H9 (cell line): ENCODE measurements at regions not wholly inside any gene's neighbourhood (a gene's known extent, or its start where the extent isn't known, plus 50 kb on each side); places are given as distances from the start of the nearest gene placed in this dataset.

Experiments
- DNase-seq: peaks from one replicate; pipeline ENCODE4 v3.0.0-alpha.2; 2017
- H2AFZ ChIP-seq: one replicate; pipeline ENCODE4 v1.6.1; 2013; ENCODE audit warnings: mild to moderate bottlenecking, low read length, control low read depth, moderate library complexity
- H2AK5ac ChIP-seq: 2 replicates; pipeline ENCODE4 v1.6.1; 2013; ENCODE audit warnings: low read length, control low read depth, mixed read lengths; ENCODE audit not compliant: insufficient read length
- H2BK120ac ChIP-seq: one replicate; pipeline ENCODE4 v1.6.1; 2013; ENCODE audit warnings: low read depth, mild to moderate bottlenecking, low read length, control low read depth, inconsistent platforms; ENCODE audit not compliant: poor library complexity, severe bottlenecking
- H2BK12ac ChIP-seq: 2 replicates; pipeline ENCODE4 v1.6.1; 2013; ENCODE audit warnings: low read length, control low read depth, mixed read lengths, low read depth; ENCODE audit not compliant: insufficient read length
- H2BK15ac ChIP-seq: 2 replicates; pipeline ENCODE4 v1.6.1; 2013; ENCODE audit warnings: low read depth, low read length, control low read depth
- H2BK20ac ChIP-seq: one replicate; pipeline ENCODE4 v1.6.1; 2013; ENCODE audit warnings: low read depth, mild to moderate bottlenecking, low read length, control low read depth, inconsistent platforms; ENCODE audit not compliant: poor library complexity, severe bottlenecking
- H2BK5ac ChIP-seq: 2 replicates; pipeline ENCODE4 v1.6.1; 2013; ENCODE audit warnings: low read length, control low read depth, mixed read lengths; ENCODE audit not compliant: insufficient read length
- H3K14ac ChIP-seq: 2 replicates; pipeline ENCODE4 v1.6.1; 2013; ENCODE audit warnings: low read length, control low read depth; ENCODE audit not compliant: insufficient read depth
- H3K18ac ChIP-seq: 2 replicates; pipeline ENCODE4 v1.6.1; 2013; ENCODE audit warnings: low read depth, mild to moderate bottlenecking, mixed read lengths, low read length, control low read depth; ENCODE audit not compliant: insufficient read length
- H3K23ac ChIP-seq: 2 replicates; pipeline ENCODE4 v1.6.1; 2013; ENCODE audit warnings: low read length, control low read depth, mixed read lengths, low read depth; ENCODE audit not compliant: insufficient read length
- H3K23me2 ChIP-seq: 2 replicates; pipeline ENCODE4 v1.6.1; 2013; ENCODE audit warnings: low read depth, mild to moderate bottlenecking, mixed read lengths, low read length, control low read depth; ENCODE audit not compliant: insufficient read length, poor library complexity, severe bottlenecking
- H3K27ac ChIP-seq: 2 replicates; pipeline ENCODE4 v1.5.1; 2013; ENCODE audit warnings: low read length, control low read depth, mixed read lengths, low read depth; ENCODE audit not compliant: insufficient read length
- H3K27me3 ChIP-seq: 2 replicates; pipeline ENCODE4 v1.6.1; 2013; ENCODE audit warnings: low read length, control low read depth, inconsistent platforms; ENCODE audit not compliant: insufficient read depth
- H3K4ac ChIP-seq: 2 replicates; pipeline ENCODE4 v1.6.1; 2013; ENCODE audit warnings: low read depth, mild to moderate bottlenecking, control low read depth, inconsistent platforms, low read length, moderate library complexity
- H3K4me1 ChIP-seq: 2 replicates; pipeline ENCODE4 v1.6.1; 2013; ENCODE audit warnings: low read length, control low read depth, inconsistent platforms; ENCODE audit not compliant: insufficient read depth
- H3K4me2 ChIP-seq: 2 replicates; pipeline ENCODE4 v1.6.1; 2013; ENCODE audit warnings: low read length, control low read depth, mixed read lengths; ENCODE audit not compliant: insufficient read length, insufficient read depth
- H3K56ac ChIP-seq: 2 replicates; pipeline ENCODE4 v1.6.1; 2013; ENCODE audit warnings: low read depth, mild to moderate bottlenecking, mixed read lengths, low read length, control low read depth; ENCODE audit not compliant: insufficient read length
- H3K79me1 ChIP-seq: 2 replicates; pipeline ENCODE4 v1.6.1; 2013; ENCODE audit warnings: low read depth, mild to moderate bottlenecking, moderate library complexity, low read length, control low read depth, inconsistent platforms; ENCODE audit not compliant: insufficient read depth, poor library complexity, severe bottlenecking
- H3K79me2 ChIP-seq: 2 replicates; pipeline ENCODE4 v1.6.1; 2013; ENCODE audit warnings: low read length, control low read depth, inconsistent platforms; ENCODE audit not compliant: insufficient read depth
- H3K9ac ChIP-seq: 2 replicates; pipeline ENCODE4 v1.6.1; 2013; ENCODE audit warnings: low read length, control low read depth, mixed read lengths; ENCODE audit not compliant: insufficient read length; ENCODE audit errors: extremely low read depth
- H3K9me3 ChIP-seq: one replicate; pipeline ENCODE4 v1.6.1; 2013; ENCODE audit warnings: low read depth, low read length, inconsistent platforms; ENCODE audit not compliant: control insufficient read depth
- H3T11ph ChIP-seq: one replicate; pipeline ENCODE4 v1.6.1; 2013; ENCODE audit warnings: mild to moderate bottlenecking, low read length, control low read depth, inconsistent platforms
- H4K20me1 ChIP-seq: one replicate; pipeline ENCODE4 v1.6.1; 2013; ENCODE audit not compliant: control insufficient read depth, insufficient read length, insufficient read depth
- H4K5ac ChIP-seq: 2 replicates; pipeline ENCODE4 v1.6.1; 2013; ENCODE audit warnings: low read depth, mild to moderate bottlenecking, mixed read lengths, low read length, control low read depth; ENCODE audit not compliant: insufficient read length
- H4K8ac ChIP-seq: replicated peaks from 2 replicates; pipeline ENCODE4 v1.6.1; 2013; ENCODE audit warnings: low read length, control low read depth, mixed read lengths, low read depth; ENCODE audit not compliant: insufficient read length
- H4K91ac ChIP-seq: 2 replicates; pipeline ENCODE4 v1.6.1; 2013; ENCODE audit warnings: low read depth, mild to moderate bottlenecking, moderate library complexity, mixed read lengths, low read length, control low read depth; ENCODE audit not compliant: insufficient read length
- H3K27ac Mint-ChIP-seq, 3 experiments: 2 replicates in 2 of 3; 3 replicates in 1 of 3; pipeline ENCODE4 v1.8.0; 2020 to 2021; ENCODE audit warnings: mixed read lengths in 3 of 3, mild to moderate bottlenecking in 1 of 3, moderate library complexity in 1 of 3
- H3K27me3 Mint-ChIP-seq: 2 replicates; pipeline ENCODE4 v1.8.0; 2021; ENCODE audit warnings: low read depth, mild to moderate bottlenecking, moderate library complexity, mixed read lengths
- H3K36me3 Mint-ChIP-seq, 3 experiments: 2 replicates in 2 of 3; 3 replicates in 1 of 3; pipeline ENCODE4 v1.8.0; 2020 to 2021; ENCODE audit warnings: low read depth in 3 of 3, mixed read lengths in 3 of 3; ENCODE audit not compliant: insufficient read depth in 1 of 3
- H3K4me1 Mint-ChIP-seq, 2 experiments: 2 replicates each; pipeline ENCODE4 v1.8.0; 2020; ENCODE audit warnings: mixed read lengths in 2 of 2
- H3K4me3 Mint-ChIP-seq, 2 experiments: 2 replicates in 1 of 2; 3 replicates in 1 of 2; pipeline ENCODE4 v1.8.0; 2020 to 2021; ENCODE audit warnings: mild to moderate bottlenecking in 2 of 2, mixed read lengths in 2 of 2, moderate library complexity in 1 of 2
- H3K9me3 Mint-ChIP-seq, 2 experiments: 2 replicates in 1 of 2; 3 replicates in 1 of 2; pipeline ENCODE4 v1.8.0; 2020; ENCODE audit warnings: mild to moderate bottlenecking in 2 of 2, mixed read lengths in 2 of 2, moderate library complexity in 1 of 2
- WGBS: extraction: QIAGEN DNeasy Blood & Tissue Kit; methylation state at CpG from one replicate; pipeline ENCODE4 v1.1.7; 2013; ENCODE audit warnings: missing lambda C conversion rate, low lambda C conversion rate, mixed read lengths; ENCODE audit not compliant: insufficient read length; ENCODE audit errors: extremely low coverage; 5-methylcytosine and 5-hydroxymethylcytosine counted together
- TF ChIP-seq, protein P1 (sequence below): fragments of 200-600 bp; sonication (generic); conservative IDR thresholded peaks from 3 replicates; pipeline ENCODE4 v1.8.0; 2021; ENCODE audit warnings: antibody characterized with exemption, mild to moderate bottlenecking

- Histone ChIP-seq H2AK5ac (no peak overlapping the region), H3K9me3 (no peaks in the 10 kb centered on the region), H4K8ac (no peak overlapping the region), H3K23me2 (no peaks in the 10 kb centered on the region), H4K91ac (no peak overlapping the region), H3K79me2 (no peaks in the 10 kb centered on the region), H2BK20ac (no peak overlapping the region), H2AFZ (no peak overlapping the region), H3K4me2 (no peak overlapping the region), H3T11ph (no peak overlapping the region), H3K27me3 (no peaks in the 10 kb centered on the region), H4K20me1 (no peaks in the 10 kb centered on the region), H2BK120ac (no peak overlapping the region), H2BK12ac (no peak overlapping the region), H3K27ac (no peak overlapping the region), H3K56ac (no peak overlapping the region), H3K23ac (no peak overlapping the region), H2BK15ac (no peak overlapping the region), H3K18ac (no peak overlapping the region), H3K4me1 (no peaks in the 10 kb centered on the region), H3K14ac (no peak overlapping the region), H3K79me1 (no peaks in the 10 kb centered on the region), H2BK5ac (no peak overlapping the region), H3K9ac (no peak overlapping the region), H4K5ac (no peak overlapping the region), H3K4ac (no peak overlapping the region)
- no CpG with 5 or more reads among the region's 12 CpGs for WGBS
- TF ChIP-seq, protein P1, sequence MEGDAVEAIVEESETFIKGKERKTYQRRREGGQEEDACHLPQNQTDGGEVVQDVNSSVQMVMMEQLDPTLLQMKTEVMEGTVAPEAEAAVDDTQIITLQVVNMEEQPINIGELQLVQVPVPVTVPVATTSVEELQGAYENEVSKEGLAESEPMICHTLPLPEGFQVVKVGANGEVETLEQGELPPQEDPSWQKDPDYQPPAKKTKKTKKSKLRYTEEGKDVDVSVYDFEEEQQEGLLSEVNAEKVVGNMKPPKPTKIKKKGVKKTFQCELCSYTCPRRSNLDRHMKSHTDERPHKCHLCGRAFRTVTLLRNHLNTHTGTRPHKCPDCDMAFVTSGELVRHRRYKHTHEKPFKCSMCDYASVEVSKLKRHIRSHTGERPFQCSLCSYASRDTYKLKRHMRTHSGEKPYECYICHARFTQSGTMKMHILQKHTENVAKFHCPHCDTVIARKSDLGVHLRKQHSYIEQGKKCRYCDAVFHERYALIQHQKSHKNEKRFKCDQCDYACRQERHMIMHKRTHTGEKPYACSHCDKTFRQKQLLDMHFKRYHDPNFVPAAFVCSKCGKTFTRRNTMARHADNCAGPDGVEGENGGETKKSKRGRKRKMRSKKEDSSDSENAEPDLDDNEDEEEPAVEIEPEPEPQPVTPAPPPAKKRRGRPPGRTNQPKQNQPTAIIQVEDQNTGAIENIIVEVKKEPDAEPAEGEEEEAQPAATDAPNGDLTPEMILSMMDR, result no peak
- Mint-ChIP-seq H3K27me3 (no peaks in the 10 kb centered on the region; the same call in none of the 2 replicates), H3K36me3 (peaks cover 0 to 6% (median 2%) of the 10 kb centered on the region in 3 experiments; a peak in 5 of 7 replicates), H3K4me3 (no peak overlapping the region), H3K4me1 (peaks cover 4 to 7% of the 10 kb centered on the region in 2 experiments), H3K9me3 (peaks cover 19 to 20% of the 10 kb centered on the region in 2 experiments), H3K27ac (no peak overlapping the region)
- DNase-seq, result no peak
These were observed 260.4 kb downstream of the ZNF516 start for GRCh38 chr18:76234676-76235060.
